MM.1S (cell line): ENCODE measurements at regions not wholly inside any gene's neighbourhood (a gene's known extent, or its start where the extent isn't known, plus 50 kb on each side); places are given as distances from the start of the nearest gene placed in this dataset.

Source experiments
- DNase-seq: peaks from one replicate; pipeline ENCODE4 v3.0.0-alpha.2; 2015
- H2AFZ ChIP-seq: fragments of 300-600 bp; sonication (generic); 2 replicates; pipeline ENCODE4 v1.6.0; 2016; ENCODE audit warnings: antibody characterized with exemption, low read length
- H3F3A ChIP-seq: fragments of 300-600 bp; sonication (generic); 2 replicates; pipeline ENCODE4 v1.6.1; 2016; ENCODE audit warnings: mild to moderate bottlenecking, antibody characterized with exemption, low read length, moderate library complexity, mixed read lengths; ENCODE audit not compliant: insufficient read depth
- H3K27ac ChIP-seq: fragments of 300-600 bp; sonication (generic); 2 replicates; pipeline ENCODE4 v1.5.1; 2016; ENCODE audit warnings: mild to moderate bottlenecking, low read length
- H3K27me3 ChIP-seq: fragments of 300-600 bp; sonication (generic); replicated peaks from 2 replicates; pipeline ENCODE4 v1.6.0; 2016; ENCODE audit warnings: low read length; ENCODE audit not compliant: insufficient read depth
- H3K36me3 ChIP-seq: fragments of 300-600 bp; sonication (generic); replicated peaks from 2 replicates; pipeline ENCODE4 v1.6.1; 2016; ENCODE audit warnings: mild to moderate bottlenecking, low read length, mixed read lengths; ENCODE audit not compliant: insufficient read depth
- H3K4me1 ChIP-seq: fragments of 300-600 bp; sonication (generic); 2 replicates; pipeline ENCODE4 v1.6.1; 2016; ENCODE audit warnings: low read length, mixed read lengths
- H3K4me2 ChIP-seq: fragments of 300-600 bp; sonication (generic); 2 replicates; pipeline ENCODE4 v1.6.0; 2016; ENCODE audit warnings: low read depth, low read length
- H3K4me3 ChIP-seq: fragments of 300-600 bp; sonication (generic); 2 replicates; pipeline ENCODE4 v1.5.1; 2016; ENCODE audit warnings: low read length, mixed read lengths
- H3K79me2 ChIP-seq: fragments of 300-600 bp; sonication (generic); 2 replicates; pipeline ENCODE4 v1.6.1; 2016; ENCODE audit warnings: mixed run types, low read length, mixed read lengths
- H3K9ac ChIP-seq: fragments of 300-600 bp; sonication (generic); 2 replicates; pipeline ENCODE4 v1.6.1; 2016; ENCODE audit warnings: low read length, mixed read lengths
- H3K9me2 ChIP-seq: fragments of 300-600 bp; sonication (generic); replicated peaks from 2 replicates; pipeline ENCODE4 v1.6.1; 2016; ENCODE audit warnings: mild to moderate bottlenecking, low read length, mixed read lengths; ENCODE audit not compliant: insufficient read depth
- H3K9me3 ChIP-seq: fragments of 300-600 bp; sonication (generic); replicated peaks from 2 replicates; pipeline ENCODE4 v1.6.1; 2016; ENCODE audit warnings: mild to moderate bottlenecking, low read length, mixed read lengths; ENCODE audit not compliant: insufficient read depth
- H4K20me1 ChIP-seq: fragments of 300-600 bp; sonication (generic); 2 replicates; pipeline ENCODE4 v1.6.1; 2016; ENCODE audit warnings: mild to moderate bottlenecking, low read length, moderate library complexity, mixed read lengths; ENCODE audit not compliant: insufficient read depth
- CTCF ChIP-seq: fragments of 300-600 bp; sonication (generic); IDR thresholded peaks from 2 replicates; pipeline ENCODE4 v1.5.1; 2016; ENCODE audit warnings: antibody characterized with exemption, low read length, mixed read lengths
- EZH2 ChIP-seq: fragments of 300-600 bp; sonication (generic); optimal IDR thresholded peaks from 2 replicates; pipeline ENCODE3; 2017; ENCODE audit warnings: low read depth, mild to moderate bottlenecking, antibody characterized with exemption, low read length, mixed read lengths
- EZH2phosphoT487 ChIP-seq: fragments of 300-600 bp; sonication (generic); IDR thresholded peaks from 2 replicates; pipeline ENCODE4 v1.6.1; 2018; ENCODE audit warnings: antibody characterized with exemption, low read length

GRCh38 chr3:41073190-41073589 lies 126.1 kb upstream of the CTNNB1 start:
- Histone ChIP-seq H2AFZ (no peak overlapping the region), H3K4me3 (no peak overlapping the region), H3F3A (no peaks in the 10 kb centered on the region), H3K27ac (no peak overlapping the region), H3K9me3 (no peaks in the 10 kb centered on the region), H3K79me2 (no peaks in the 10 kb centered on the region), H3K4me2 (no peak overlapping the region), H3K9me2 (no peaks in the 10 kb centered on the region), H4K20me1 (no peaks in the 10 kb centered on the region), H3K27me3 (no peaks in the 10 kb centered on the region), H3K4me1 (no peaks in the 10 kb centered on the region), H3K36me3 (no peaks in the 10 kb centered on the region), H3K9ac (no peak overlapping the region)
- no peak for DNase-seq
- TF ChIP-seq EZH2 (no peak), CTCF (no peak), EZH2phosphoT487 (no peak)

- H2AFZ ChIP-seq: no peak overlapping the region
Measured at GRCh38 chr3:41075975-41076374, 123.3 kb upstream of the CTNNB1 start.

GRCh38 chr3:41076399-41076798 lies 122.9 kb upstream of the CTNNB1 start:
- Histone ChIP-seq H3K9me2 (no peaks in the 10 kb centered on the region), H3K4me3 (no peak overlapping the region), H3F3A (no peaks in the 10 kb centered on the region), H3K79me2 (no peaks in the 10 kb centered on the region), H4K20me1 (no peaks in the 10 kb centered on the region), H2AFZ (no peak overlapping the region), H3K9ac (no peak overlapping the region), H3K4me1 (no peaks in the 10 kb centered on the region), H3K4me2 (no peak overlapping the region), H3K9me3 (no peaks in the 10 kb centered on the region), H3K27me3 (no peaks in the 10 kb centered on the region), H3K36me3 (no peaks in the 10 kb centered on the region), H3K27ac (no peak overlapping the region)
- no peak for TF ChIP-seq EZH2phosphoT487
- TF ChIP-seq EZH2: no peak
- TF ChIP-seq CTCF: no peak
- no peak for DNase-seq

More at GRCh38 chr3:41075975-41076374, 123.3 kb upstream of the CTNNB1 start:
- no peak overlapping the region for H3K4me3 ChIP-seq
- no peaks in the 10 kb centered on the region for H3K27me3 ChIP-seq
- no peak overlapping the region for H3K27ac ChIP-seq
- H3K79me2 ChIP-seq: no peaks in the 10 kb centered on the region
- H3K4me2 ChIP-seq: no peak overlapping the region
- H3K9ac ChIP-seq: no peak overlapping the region
- TF ChIP-seq EZH2phosphoT487: no peak
- no peak for TF ChIP-seq EZH2
- no peak for TF ChIP-seq CTCF
- H3K4me1 ChIP-seq: no peaks in the 10 kb centered on the region
- H4K20me1 ChIP-seq: no peaks in the 10 kb centered on the region
- H3F3A ChIP-seq: no peaks in the 10 kb centered on the region
- H3K36me3 ChIP-seq: no peaks in the 10 kb centered on the region
- no peaks in the 10 kb centered on the region for H3K9me3 ChIP-seq
- no peak for DNase-seq
- no peaks in the 10 kb centered on the region for H3K9me2 ChIP-seq
